ENCODE measurements at regions not wholly inside any gene's neighbourhood (a gene's known extent, or its start where the extent isn't known, plus 50 kb on each side); places are given as distances from the start of the nearest gene placed in this dataset.

DNA sequence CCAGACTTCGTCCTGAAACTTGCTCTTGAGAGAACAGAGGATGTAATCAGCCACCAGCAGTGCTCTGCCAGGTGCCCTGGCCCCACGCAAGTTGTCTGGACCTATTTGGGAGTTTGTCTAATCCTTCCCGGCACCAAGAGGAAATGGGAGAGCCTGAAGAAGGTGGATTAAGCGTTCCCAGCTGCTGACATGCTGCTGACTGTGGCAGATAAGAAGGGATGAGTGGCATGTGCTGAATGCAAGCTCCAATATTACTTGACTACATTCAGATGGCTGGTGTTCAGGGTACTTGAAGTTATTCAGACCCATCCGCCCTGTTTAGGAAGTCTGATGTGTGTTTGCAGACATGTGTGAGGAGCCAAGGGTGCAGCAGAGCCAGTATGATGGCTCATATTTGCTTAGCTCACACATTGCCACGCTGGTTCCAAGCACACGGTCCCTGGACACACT lies 440.6 kb upstream of the CCDC196 start:
- TF ChIP-seq, protein P1, sequence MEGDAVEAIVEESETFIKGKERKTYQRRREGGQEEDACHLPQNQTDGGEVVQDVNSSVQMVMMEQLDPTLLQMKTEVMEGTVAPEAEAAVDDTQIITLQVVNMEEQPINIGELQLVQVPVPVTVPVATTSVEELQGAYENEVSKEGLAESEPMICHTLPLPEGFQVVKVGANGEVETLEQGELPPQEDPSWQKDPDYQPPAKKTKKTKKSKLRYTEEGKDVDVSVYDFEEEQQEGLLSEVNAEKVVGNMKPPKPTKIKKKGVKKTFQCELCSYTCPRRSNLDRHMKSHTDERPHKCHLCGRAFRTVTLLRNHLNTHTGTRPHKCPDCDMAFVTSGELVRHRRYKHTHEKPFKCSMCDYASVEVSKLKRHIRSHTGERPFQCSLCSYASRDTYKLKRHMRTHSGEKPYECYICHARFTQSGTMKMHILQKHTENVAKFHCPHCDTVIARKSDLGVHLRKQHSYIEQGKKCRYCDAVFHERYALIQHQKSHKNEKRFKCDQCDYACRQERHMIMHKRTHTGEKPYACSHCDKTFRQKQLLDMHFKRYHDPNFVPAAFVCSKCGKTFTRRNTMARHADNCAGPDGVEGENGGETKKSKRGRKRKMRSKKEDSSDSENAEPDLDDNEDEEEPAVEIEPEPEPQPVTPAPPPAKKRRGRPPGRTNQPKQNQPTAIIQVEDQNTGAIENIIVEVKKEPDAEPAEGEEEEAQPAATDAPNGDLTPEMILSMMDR (IDR thresholded peaks at IDR 0.05) = no peak
- no peak for TF ChIP-seq POLR2A (IDR thresholded peaks at IDR 0.05)
